Neuron (in vitro differentiated cells): ENCODE measurements at regions not wholly inside any gene's neighbourhood (a gene's known extent, or its start where the extent isn't known, plus 50 kb on each side); places are given as distances from the start of the nearest gene placed in this dataset.
"Not testable (repeated sequence)": the region's sequence is repeated elsewhere in the genome, so short reads cannot be mapped to it uniquely, and the experiment has no call there.

Experiments used
- H2AFZ ChIP-seq: one replicate; pipeline ENCODE4 v1.6.1; 2013; ENCODE audit warnings: low read depth, mild to moderate bottlenecking, inconsistent platforms, low read length, moderate library complexity
- H3K27me3 ChIP-seq: one replicate; pipeline ENCODE4 v1.6.1; 2013; ENCODE audit warnings: low read length; ENCODE audit not compliant: insufficient read depth
- H3K36me3 ChIP-seq: one replicate; pipeline ENCODE4 v1.6.1; 2013; ENCODE audit warnings: low read length; ENCODE audit not compliant: insufficient read depth
- H3K4me1 ChIP-seq: one replicate; pipeline ENCODE4 v1.6.1; 2013; ENCODE audit warnings: low read length; ENCODE audit not compliant: insufficient read depth
- H3K4me3 ChIP-seq: 2 replicates; pipeline ENCODE4 v1.5.1; 2013; ENCODE audit warnings: mild to moderate bottlenecking, low read length, moderate library complexity
- H3K9me3 ChIP-seq: one replicate; pipeline ENCODE4 v1.6.1; 2013; ENCODE audit warnings: low read length

DNA sequence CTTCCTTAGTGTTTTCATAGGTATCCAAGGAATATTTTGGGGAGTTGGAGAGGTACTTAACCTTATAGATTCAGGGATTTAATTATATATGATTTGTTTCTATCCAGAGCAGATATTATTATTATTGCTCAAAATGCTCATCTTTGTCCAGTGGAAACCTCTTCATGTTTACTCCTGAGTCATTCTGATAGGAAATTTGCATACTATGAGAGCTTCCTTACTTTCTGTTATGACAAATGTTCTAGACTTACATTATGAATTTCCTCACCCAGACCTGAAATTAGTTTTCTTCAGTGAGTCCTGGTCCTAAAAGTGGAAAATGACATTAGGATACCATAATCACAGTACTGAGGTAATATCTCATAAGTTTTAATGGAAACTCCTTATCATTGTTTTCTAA, 57.5 kb upstream of the PLPPR5 start:
- Histone ChIP-seq H3K4me1 (no peaks in the 10 kb centered on the region), H3K9me3 (no peaks in the 10 kb centered on the region), H2AFZ (no peak overlapping the region), H3K27me3 (no peaks in the 10 kb centered on the region), H3K36me3 (no peaks in the 10 kb centered on the region), H3K4me3 (no peak overlapping the region)

DNA sequence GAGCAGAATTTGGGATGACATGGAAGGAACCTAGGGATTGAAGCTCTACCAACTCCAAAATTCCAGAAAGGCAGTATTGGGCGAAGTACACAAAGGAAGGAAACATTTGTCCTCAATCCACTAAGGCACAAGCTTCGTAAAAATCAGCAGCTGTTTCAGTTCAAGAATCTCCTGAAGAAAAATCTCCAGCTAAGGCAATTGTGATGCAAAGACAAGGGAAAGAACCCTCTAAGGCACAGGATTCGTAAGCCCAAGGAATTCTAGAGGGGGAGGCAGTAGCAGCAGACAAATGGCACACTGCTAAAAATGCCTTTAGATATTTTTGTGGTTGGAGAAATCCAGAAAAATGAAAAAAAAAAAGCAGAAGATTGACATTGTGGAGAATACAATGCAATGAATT, 64.5 kb upstream of the PLPPR5 start:
- Histone ChIP-seq H3K27me3 (no peaks in the 10 kb centered on the region), H3K9me3 (no peaks in the 10 kb centered on the region), H3K4me3 (no peak overlapping the region), H2AFZ (no peak overlapping the region), H3K4me1 (no peaks in the 10 kb centered on the region), H3K36me3 (no peaks in the 10 kb centered on the region)

DNA sequence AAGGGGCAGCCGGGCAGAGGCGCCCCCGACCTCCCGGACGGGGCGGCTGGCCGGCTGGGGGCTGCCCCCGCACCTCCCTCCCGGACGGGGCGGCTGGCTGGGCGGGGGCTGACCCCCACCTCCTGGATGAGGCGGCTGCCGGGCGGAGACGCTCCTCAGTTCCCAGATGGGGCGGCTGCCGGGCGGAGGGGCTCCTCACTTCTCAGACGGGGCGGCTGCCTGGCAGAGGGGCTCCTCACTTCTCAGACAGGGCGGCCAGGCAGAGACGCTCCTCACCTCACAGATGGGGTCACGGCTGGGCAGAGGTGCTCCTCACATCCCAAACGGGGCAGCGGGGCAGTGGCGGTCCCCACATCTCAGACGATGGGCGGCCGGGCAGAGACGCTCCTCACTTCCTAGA, 73.9 kb upstream of the PLPPR5 start:
- not testable (repeated sequence) for H3K36me3 ChIP-seq, H3K27me3 ChIP-seq, H3K9me3 ChIP-seq, H2AFZ ChIP-seq, H3K4me3 ChIP-seq, H3K4me1 ChIP-seq

DNA sequence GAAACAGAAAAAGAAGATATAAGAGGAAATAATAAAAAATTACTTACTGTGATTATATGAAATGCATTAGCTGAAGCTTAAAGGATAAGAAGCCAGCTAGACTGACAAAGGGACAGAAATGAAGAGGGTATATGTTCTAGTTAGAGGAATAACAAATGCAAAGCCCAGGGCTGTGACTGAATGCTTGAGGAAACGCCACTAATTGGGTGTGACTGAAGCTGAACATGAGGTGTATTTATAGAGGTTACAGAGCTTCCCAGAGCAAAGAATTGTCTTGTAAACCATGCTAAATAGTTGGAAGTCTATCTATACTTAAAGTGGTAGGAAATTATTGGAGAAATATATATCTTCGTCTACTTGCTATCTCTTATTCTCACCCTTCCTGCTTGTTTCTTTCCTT, 77.7 kb upstream of the PLPPR5 start:
- H3K9me3 ChIP-seq: peaks cover under 1% of the 10 kb centered on the region
- no peak overlapping the region for H2AFZ ChIP-seq
- no peak overlapping the region for H3K4me3 ChIP-seq
- no peaks in the 10 kb centered on the region for H3K27me3 ChIP-seq
- no peaks in the 10 kb centered on the region for H3K4me1 ChIP-seq
- no peaks in the 10 kb centered on the region for H3K36me3 ChIP-seq

DNA sequence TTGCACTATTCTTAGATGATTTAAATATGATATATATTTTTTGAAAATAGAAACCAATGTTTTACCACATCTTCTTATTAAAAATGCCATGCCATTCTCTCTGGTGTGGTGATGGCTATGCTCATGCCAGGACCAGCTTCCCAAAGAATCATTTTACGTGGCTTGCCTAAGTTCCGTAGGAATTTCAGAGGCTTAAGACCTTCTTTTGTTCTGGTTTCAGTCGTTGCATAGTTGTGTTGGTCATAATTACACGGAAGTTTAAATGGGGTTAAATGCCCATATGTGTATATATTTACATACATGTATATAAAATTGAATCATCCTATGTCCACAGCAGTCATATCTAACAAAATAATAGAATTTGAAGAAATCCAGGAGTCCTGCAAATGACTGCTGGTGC, 78.7 kb upstream of the PLPPR5 start:
- H3K4me3 ChIP-seq: no peak overlapping the region
- H3K36me3 ChIP-seq: no peaks in the 10 kb centered on the region
- no peaks in the 10 kb centered on the region for H3K9me3 ChIP-seq
- H3K27me3 ChIP-seq: no peaks in the 10 kb centered on the region
- H2AFZ ChIP-seq: no peak overlapping the region
- no peaks in the 10 kb centered on the region for H3K4me1 ChIP-seq

DNA sequence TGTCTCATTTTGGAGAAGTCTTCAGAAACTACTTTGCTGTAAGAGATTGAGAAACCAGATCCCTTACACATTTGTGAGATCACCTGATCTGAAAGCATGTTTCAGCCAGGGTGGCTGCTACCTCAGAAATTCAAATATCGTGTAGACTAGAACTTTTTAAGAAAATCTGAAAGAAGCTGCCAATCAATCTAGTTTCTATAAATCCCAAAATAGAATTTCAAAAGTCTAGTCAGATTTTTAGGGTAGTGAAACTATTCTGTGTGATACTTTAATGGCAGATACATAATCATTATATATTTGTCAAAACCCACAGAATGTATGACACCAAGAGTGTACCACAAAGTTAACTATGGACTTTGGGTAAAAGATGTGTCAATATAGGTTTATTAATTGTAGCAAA, 79.9 kb upstream of the PLPPR5 start:
- no peak overlapping the region for H2AFZ ChIP-seq
- no peaks in the 10 kb centered on the region for H3K36me3 ChIP-seq
- H3K4me1 ChIP-seq: no peaks in the 10 kb centered on the region
- H3K9me3 ChIP-seq: no peaks in the 10 kb centered on the region
- H3K27me3 ChIP-seq: no peaks in the 10 kb centered on the region
- H3K4me3 ChIP-seq: no peak overlapping the region

DNA sequence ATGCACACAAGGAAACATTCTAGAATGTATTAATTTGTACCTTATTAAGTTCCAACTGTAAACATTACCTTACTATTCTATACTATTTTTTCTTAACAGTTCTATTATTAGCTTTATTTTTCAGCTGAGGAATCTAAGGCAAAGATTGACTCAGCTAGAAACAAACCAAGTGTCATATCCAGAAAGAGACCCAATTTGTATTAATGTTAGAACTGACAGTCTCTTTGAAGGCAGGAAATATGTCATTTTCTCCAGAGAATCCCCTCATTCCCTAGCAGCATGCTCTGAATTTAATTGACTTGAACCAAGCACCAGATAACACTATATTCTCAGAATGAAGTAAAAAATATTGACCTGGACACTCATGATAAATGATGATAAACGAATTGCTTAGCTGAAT, 81.4 kb upstream of the PLPPR5 start:
- Histone ChIP-seq H3K4me3 (no peak overlapping the region), H3K4me1 (no peaks in the 10 kb centered on the region), H2AFZ (no peak overlapping the region), H3K9me3 (no peaks in the 10 kb centered on the region), H3K36me3 (no peaks in the 10 kb centered on the region), H3K27me3 (no peaks in the 10 kb centered on the region)

DNA sequence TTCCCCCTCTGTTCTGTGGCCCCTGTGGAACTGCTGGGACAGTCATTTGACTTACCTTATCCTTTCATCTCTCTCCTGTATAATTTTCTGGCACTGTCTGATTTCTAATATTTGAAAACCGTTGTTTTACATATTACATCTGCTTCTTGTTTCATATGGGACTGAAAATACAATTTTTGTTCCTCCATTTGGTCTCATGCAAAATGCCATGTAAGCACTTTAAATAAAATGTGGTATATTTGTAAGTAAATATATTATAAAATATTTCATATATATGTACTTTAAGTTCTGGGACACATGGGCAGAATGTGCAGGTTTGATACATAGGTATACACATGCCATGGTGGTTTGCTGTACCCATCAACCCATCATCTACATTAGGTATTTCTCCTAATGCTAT, 93.9 kb upstream of the PLPPR5 start:
- H3K4me1 ChIP-seq: no peaks in the 10 kb centered on the region
- H3K27me3 ChIP-seq: no peaks in the 10 kb centered on the region
- no peaks in the 10 kb centered on the region for H3K9me3 ChIP-seq
- H3K4me3 ChIP-seq: no peak overlapping the region
- H2AFZ ChIP-seq: no peak overlapping the region
- no peaks in the 10 kb centered on the region for H3K36me3 ChIP-seq

DNA sequence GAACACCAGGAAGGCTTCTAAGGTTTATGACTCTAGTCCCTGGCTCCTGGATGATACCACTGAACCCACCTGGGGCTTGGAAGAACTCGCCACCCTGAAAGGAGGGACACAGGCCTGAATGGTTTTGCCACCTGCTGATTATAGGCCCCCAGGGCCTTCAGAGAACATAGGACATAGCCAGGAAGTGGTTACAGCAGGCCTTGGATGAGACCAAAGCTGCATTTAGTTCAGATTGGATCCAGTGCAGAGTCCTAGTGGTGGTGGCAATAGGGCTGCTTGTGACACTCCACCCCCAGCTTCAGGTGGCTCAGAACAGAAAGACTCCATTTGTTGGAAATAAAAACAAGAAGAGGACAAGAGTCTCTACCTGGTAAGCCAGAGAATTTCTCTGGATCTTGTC, 101.6 kb upstream of the PLPPR5 start:
- Histone ChIP-seq H3K27me3 (no peaks in the 10 kb centered on the region), H3K9me3 (no peaks in the 10 kb centered on the region), H3K4me1 (peaks cover 2% of the 10 kb centered on the region), H3K36me3 (no peaks in the 10 kb centered on the region), H3K4me3 (no peak overlapping the region), H2AFZ (no peak overlapping the region)

DNA sequence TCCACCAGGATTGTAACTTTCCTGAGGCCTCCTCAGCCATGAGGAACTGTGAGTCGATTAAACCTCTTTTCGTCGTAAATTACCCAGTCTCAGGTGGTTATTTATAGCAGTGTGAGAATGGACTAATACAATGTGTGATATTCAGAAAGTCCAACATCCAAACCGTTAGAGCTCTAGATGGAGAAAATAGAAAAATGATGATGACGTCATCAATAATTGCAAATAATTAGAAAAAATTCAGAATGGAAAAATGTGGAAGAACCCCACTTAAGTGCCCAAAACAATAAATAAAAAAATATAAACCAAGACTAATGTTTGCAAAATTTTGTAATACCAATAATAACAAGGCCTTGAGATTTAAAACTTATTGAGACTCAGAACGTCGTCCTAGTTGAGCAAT, 103.0 kb upstream of the PLPPR5 start:
- Histone ChIP-seq H2AFZ (no peak overlapping the region), H3K36me3 (no peaks in the 10 kb centered on the region), H3K4me3 (no peak overlapping the region), H3K9me3 (no peaks in the 10 kb centered on the region), H3K4me1 (peaks cover 2% of the 10 kb centered on the region), H3K27me3 (no peaks in the 10 kb centered on the region)

DNA sequence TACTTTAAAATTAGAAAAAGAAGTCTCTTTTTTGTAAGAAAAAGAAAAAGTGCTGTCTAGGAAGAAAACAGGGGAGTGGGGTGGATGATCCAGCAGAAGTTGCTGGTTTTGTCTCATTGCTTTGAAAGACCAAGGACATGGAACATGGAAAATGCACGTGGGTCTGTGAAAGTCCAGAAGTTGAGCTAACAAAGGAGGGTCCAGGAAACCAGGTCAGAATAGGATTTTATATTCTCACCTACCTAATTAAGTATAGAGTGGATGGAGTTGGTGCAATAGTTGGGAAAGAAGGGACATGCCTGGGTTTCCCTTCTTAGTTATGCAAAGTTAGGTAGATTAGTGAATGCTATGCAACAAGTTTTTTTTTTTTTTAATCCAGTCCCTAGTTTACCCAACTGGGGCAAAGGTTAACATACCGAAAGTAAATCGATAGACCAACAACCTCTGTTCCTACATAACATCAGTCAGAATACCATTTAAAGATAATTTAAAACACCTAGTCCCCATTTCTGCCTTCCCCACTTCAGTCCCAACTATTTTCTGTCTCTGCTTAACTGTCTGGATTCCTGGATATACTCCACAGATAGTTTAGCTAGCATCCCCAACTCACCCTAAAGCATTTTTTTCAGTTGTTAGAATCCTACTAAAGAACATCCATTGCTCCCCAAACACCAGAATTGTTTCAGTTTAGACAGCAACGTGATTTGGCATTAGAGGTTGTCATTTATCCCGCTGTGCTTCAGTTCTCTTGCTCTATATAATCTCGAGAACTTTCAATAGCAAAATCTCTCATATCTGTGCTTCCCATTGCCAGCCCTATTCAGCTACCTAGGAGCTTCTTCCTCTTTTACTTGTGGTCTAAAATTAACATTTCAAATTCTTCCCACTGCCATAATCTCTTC, 105.7 kb upstream of the PLPPR5 start:
- H2AFZ ChIP-seq: no peak overlapping the region
- no peak overlapping the region for H3K4me3 ChIP-seq
- H3K4me1 ChIP-seq: peaks cover 2% of the 10 kb centered on the region
- H3K9me3 ChIP-seq: no peaks in the 10 kb centered on the region
- H3K27me3 ChIP-seq: no peaks in the 10 kb centered on the region
- no peaks in the 10 kb centered on the region for H3K36me3 ChIP-seq

DNA sequence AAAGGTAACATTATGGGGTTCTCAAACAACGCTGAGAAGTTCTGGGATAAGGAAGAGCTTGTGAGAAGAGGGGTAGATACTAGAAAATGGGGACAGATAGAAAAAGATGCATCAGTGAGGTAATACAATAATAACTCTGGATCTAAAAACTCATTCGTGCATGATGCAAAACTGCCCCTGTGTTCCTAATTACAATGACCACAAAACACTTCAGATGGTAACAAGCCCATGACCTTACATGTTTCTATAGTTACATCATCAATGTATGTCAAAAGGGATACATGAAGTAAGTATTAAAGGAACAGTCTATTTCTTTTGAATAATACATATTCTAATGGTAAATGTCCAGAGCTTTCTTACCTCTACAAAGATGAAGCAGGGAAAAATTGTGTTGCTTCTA, 110.6 kb upstream of the PLPPR5 start:
- no peaks in the 10 kb centered on the region for H3K4me1 ChIP-seq

DNA sequence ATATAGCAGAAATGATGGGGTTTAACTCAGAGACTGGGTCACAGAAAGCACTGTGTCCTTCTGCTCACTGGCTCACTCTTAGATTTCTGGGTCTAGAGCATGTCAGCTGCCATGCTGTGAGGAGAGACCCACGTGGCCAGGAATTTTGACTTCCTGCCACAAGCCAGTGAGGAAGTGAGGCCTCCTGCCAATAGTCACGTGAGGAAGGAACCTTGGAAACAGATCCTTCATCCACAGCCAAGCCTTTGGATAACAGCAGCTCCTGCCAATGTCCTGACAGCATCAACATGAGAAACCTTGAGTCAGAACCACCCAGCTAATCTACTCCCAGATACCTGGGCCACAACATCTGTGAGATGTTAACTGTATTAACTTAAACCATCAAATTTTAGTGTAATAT, 114.5 kb upstream of the PLPPR5 start:
- Histone ChIP-seq H3K36me3 (no peaks in the 10 kb centered on the region), H3K27me3 (no peaks in the 10 kb centered on the region), H3K4me1 (no peaks in the 10 kb centered on the region), H3K9me3 (no peaks in the 10 kb centered on the region), H2AFZ (no peak overlapping the region), H3K4me3 (no peak overlapping the region)

More for the DNA sequence above, 110.6 kb upstream of the PLPPR5 start:
- H3K9me3 ChIP-seq: no peaks in the 10 kb centered on the region
- no peaks in the 10 kb centered on the region for H3K36me3 ChIP-seq
- H3K4me3 ChIP-seq: no peak overlapping the region
- H2AFZ ChIP-seq: no peak overlapping the region
- no peaks in the 10 kb centered on the region for H3K27me3 ChIP-seq

DNA sequence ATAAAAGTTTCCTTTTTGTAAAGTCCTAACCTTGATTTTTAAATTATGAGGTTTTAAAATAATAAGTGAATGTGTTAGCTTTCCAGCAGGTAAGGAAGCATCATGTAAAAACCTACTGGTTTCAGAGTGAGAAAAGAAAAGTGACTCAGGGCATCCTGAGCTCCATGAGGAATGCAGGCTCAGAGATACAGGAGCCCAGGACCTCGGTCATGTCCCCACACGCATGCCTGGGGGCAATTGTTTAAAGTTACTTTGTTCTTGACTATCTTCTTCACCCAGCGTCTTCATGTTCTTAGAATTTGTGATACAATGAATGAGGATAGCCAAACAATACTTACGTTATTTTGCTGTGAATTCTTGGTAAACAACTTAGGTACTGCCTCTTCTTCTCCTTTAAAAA, 117.4 kb upstream of the PLPPR5 start:
- Histone ChIP-seq H2AFZ (no peak overlapping the region), H3K36me3 (no peaks in the 10 kb centered on the region), H3K27me3 (no peaks in the 10 kb centered on the region), H3K9me3 (no peaks in the 10 kb centered on the region), H3K4me1 (no peaks in the 10 kb centered on the region), H3K4me3 (no peak overlapping the region)
